Stimulated activated CD8-positive, alpha-beta memory T cell treated with anti-CD3 and anti-CD28 coated beads, Interleukin-7, amount 100 ng/mL, for 48 hours (primary cell): ENCODE measurements at regions not wholly inside any gene's neighbourhood (a gene's known extent, or its start where the extent isn't known, plus 50 kb on each side); places are given as distances from the start of the nearest gene placed in this dataset.

Experiments
- DNase-seq, 2 donors: peaks; one replicate each; pipeline ENCODE4 v3.0.0-alpha.2; 2020; ENCODE audit warnings: low read depth in 1 of 2; ENCODE audit errors: extremely low read depth in 1 of 2

GRCh38 chr4:53779025-53779424, 187.7 kb upstream of the LNX1 start:
- no peak for DNase-seq

- DNase-seq = no peak
These were observed 186.9 kb upstream of the LNX1 start for GRCh38 chr4:53778155-53778554.

- no peak for DNase-seq
These were observed 186.1 kb upstream of the LNX1 start for GRCh38 chr4:53777244-53777984.

GRCh38 chr4:53776141-53776540, 184.9 kb upstream of the LNX1 start:
- DNase-seq = no peak

GRCh38 chr4:53775381-53775780, 184.1 kb upstream of the LNX1 start:
- DNase-seq = no peak

DNA sequence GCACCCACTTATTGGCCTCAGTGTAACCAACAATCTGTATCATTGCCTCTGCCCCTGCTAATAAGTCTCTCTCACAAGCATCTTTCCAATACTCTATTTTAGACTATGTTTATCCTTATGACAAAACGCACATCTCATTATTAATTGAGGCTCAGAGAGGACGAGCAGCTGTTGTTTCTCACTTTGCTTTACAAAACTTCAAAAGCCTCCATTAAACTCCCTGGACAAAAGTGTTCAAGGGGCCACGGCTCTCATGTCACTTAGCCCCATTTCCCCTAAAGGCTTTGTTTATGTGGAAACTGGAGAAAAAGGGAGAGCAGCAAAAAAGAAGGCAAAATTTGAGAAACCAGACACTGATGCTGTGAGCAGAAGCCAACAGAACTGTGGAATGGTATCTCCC, 180.0 kb upstream of the LNX1 start:
- no peak for DNase-seq

DNA sequence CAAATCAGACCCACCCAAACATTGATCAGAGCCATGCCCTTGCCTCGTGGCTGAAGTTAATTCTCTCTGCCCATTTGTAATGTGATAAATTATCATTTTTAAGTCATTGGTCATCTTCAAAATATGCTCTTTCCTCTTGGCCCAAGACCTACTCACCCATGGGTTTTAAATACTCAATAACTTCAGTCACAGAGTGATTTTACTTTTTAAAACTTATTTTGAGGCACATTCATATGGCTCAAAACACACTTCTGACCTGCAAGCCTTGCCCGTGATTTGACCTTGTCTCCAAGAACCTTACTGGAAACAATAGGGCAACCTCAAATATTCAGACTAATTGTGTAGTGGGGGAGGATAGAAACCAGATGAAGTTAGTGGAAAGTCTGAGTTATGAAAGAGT, 176.2 kb upstream of the LNX1 start:
- no peak for DNase-seq

- DNase-seq = no peak
These were observed 173.6 kb upstream of the LNX1 start for GRCh38 chr4:53764761-53765490.

- no peak for DNase-seq
These were observed 172.7 kb upstream of the LNX1 start for GRCh38 chr4:53763813-53764597.

- DNase-seq = no peak
These were observed 164.4 kb upstream of the LNX1 start for GRCh38 chr4:53755656-53756055.

- DNase-seq = no peak
These were observed 160.8 kb upstream of the LNX1 start for GRCh38 chr4:53752124-53752523.

DNA sequence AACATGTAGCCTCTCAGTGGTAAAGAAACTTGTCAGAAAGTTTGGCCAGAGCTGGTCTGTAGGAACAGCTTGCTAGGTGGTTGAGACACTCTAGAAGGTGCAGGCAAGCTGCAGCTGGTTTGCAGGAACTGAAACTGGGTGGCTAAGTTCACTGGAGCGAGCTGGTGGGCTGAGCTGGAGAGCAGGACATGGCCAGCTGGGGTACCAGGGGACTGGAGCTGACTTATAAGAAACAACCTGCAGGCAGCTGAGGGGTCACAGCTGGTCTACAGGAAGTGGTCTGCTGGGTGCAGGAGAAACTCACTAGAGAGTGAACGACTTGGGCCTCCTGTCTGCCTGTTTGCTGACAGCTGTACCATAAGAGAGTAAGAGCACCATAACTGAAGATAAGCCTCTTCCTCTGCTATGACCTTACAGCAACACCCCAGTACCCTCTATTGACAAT, 157.1 kb upstream of the LNX1 start:
- no peak for DNase-seq

DNA sequence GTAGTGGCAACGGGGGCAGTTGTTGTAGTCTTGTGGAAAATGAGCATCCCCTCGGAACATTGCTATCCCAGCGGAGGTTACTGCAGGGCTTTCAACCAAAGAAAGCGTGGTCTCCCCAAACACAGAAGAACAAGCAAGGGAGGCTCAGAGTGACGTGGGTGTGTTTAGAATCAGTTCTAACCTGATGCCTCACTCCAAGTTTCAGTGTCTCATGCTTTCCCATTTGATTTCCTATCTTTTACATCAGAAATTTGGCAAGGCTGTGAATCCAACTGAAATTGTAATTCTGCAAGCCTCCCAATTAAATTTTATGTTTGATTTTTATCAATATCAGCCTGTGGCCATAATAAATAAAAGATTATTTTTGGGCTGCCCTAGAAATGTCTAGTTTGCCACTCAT, 156.1 kb upstream of the LNX1 start:
- no peak for DNase-seq

- no peak for DNase-seq
These were observed 153.3 kb upstream of the LNX1 start for GRCh38 chr4:53744446-53745160.

DNA sequence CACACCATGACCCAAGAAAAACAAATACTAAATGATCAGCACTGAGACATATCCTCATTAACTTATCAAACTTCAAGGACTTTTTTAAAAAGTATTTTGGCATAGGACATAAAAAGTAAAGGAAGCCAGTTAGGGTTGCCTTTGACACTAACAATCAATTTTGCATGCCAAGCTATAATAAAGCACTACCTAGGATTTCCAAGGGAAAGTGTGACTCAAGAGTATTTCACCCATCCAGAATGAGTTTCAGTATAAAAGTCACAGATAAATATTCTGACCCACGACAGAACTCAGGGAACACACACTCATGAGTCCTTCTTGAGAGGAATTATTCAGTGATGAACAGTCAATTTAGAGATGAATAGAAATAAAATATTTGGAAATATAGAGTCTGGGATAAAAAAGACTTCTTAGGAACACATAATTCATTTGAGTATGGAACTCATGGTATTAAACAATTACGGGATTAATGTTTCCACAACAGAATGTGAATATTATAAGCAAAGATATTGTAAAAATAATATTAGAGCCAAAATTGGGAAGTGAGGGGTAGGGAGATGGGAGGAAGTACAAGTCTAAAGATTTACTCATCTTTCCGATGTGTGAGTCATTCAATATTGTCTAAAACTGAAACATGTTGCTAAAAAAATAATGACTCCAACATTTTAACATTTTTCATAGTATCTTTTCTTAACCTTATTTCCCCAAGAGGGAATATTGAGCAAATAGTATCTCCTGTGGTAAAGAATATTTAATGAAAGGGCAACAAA, 143.5 kb upstream of the LNX1 start:
- DNase-seq = no peak

- no peak for DNase-seq
These were observed 142.9 kb upstream of the LNX1 start for GRCh38 chr4:53734182-53734581.

GRCh38 chr4:53732661-53733060, 141.4 kb upstream of the LNX1 start:
- no peak for DNase-seq

DNA sequence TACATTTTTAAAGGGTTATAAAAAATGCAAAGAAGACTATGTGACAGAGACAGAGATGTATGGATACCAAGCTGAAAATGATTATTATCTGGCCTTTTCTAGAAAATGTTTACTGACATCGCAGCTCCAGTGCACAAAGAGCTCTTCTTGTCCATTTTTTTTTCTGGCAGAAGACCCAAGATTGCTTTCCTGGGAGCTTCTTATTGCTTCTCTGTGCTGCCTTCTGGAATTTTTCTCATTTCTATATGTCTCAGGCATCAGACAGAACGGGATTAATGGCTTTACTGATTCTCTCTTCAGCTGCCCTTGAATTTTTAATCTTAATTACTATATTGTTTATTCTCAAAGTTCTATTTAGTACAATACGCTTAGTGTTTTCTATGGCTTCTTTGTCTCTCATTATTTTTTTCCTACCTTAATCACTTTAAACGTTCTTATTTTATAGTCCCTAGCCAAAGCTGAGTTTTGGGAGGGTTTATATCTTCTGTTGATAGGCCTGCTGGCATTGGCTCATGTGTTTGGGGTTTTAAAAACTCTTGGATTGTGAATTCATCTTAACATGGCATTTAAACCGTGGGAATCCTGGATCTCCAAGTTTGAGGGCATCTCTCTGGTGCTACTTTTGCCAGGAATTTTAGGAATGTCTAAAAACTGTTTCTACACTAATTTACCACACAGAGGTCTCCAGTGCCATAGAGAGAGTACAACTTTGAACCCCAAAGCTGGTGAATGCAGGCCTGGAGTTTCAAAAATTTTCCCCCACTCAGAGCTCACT, 138.9 kb upstream of the LNX1 start:
- DNase-seq = no peak

DNA sequence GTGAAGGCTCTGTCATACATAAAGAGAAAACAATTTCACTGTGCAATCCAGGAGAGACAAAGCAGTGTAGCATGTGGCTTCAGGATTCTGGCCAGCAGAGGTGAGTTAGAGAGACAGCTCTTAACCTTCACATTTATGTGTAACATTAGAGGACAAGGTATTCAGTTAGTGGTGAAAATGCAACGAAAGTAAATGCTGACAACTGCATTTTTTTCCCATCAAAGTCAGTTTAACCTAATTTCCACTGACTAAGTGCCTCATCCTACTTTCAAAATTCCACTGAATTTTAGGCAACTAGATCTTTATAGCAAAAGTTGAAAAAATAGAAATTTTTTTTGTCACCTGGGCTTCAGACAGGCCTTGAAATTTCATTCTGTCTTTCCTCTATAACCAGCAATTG, 130.8 kb upstream of the LNX1 start:
- no peak for DNase-seq

- no peak for DNase-seq
These were observed 130.0 kb upstream of the LNX1 start for GRCh38 chr4:53721263-53721662.
